HepG2 (cell line): ENCODE measurements at regions not wholly inside any gene's neighbourhood (a gene's known extent, or its start where the extent isn't known, plus 50 kb on each side); places are given as distances from the start of the nearest gene placed in this dataset.

ENCODE experiments used
- ATF6 ChIP-seq: sonication (generic); formaldehyde crosslinking; conservative IDR thresholded peaks from 2 replicates; pipeline ENCODE4 v1.4.0; 2020; ENCODE audit warnings: missing genetic modification reagents
- BCLAF1 ChIP-seq: fragments of 450-650 bp; IDR thresholded peaks from 2 replicates; pipeline ENCODE4 v1.6.1; 2017; ENCODE audit warnings: mild to moderate bottlenecking
- HBP1 ChIP-seq: IDR thresholded peaks from 2 replicates; pipeline ENCODE4 v1.6.1; 2016; ENCODE audit warnings: low read depth, control low read depth
- KDM2A ChIP-seq: sonication (generic); formaldehyde crosslinking; IDR thresholded peaks from 2 replicates; pipeline ENCODE4 v1.4.0; 2020; ENCODE audit warnings: low read depth, missing genetic modification reagents, borderline replicate concordance
- KLF16 ChIP-seq, 2 experiments: sonication (generic) in 1 of 2; formaldehyde crosslinking in 1 of 2; IDR thresholded peaks; 2 replicates each; pipeline versions ENCODE4 v1.6.1 to v1.8.0; 2016 to 2023; ENCODE audit warnings: missing genetic modification reagents in 2 of 2, missing compliant biosample characterization in 1 of 2
- NFYB ChIP-seq: sonication (generic); formaldehyde crosslinking; IDR thresholded peaks from 2 replicates; pipeline ENCODE4 v1.4.0; 2020; ENCODE audit warnings: missing genetic modification reagents
- SMARCC2 ChIP-seq: fragments of 450-650 bp; IDR thresholded peaks from 2 replicates; pipeline ENCODE4 v1.6.1; 2017; ENCODE audit warnings: antibody characterized with exemption, mild to moderate bottlenecking
- SP1 ChIP-seq, 2 experiments: fragments of 450-650 bp in 1 of 2; sonication (generic) in 1 of 2; formaldehyde crosslinking in 1 of 2; IDR thresholded peaks; 2 replicates each; pipeline versions ENCODE4 v1.4.0 to v1.6.1; 2016 to 2020; ENCODE audit warnings: missing genetic modification reagents in 1 of 2
- SPEN ChIP-seq: sonication (generic); formaldehyde crosslinking; IDR thresholded peaks from 2 replicates; pipeline ENCODE4 v1.5.1; 2020; ENCODE audit warnings: low read depth, mild to moderate bottlenecking, missing genetic modification reagents
- SRF ChIP-seq: IDR thresholded peaks from 2 replicates; pipeline ENCODE4 v1.6.1; 2011; ENCODE audit warnings: mild to moderate bottlenecking, low read depth, low read length, moderate library complexity
- ZBTB10 ChIP-seq: sonication (generic); formaldehyde crosslinking; IDR thresholded peaks from 2 replicates; pipeline ENCODE4 v1.4.0; 2020; ENCODE audit warnings: missing genetic modification reagents, borderline replicate concordance
- ZNF652 ChIP-seq: IDR thresholded peaks from 2 replicates; pipeline ENCODE4 v1.6.1; 2016; ENCODE audit warnings: low read depth, borderline replicate concordance
- TF ChIP-seq, protein P1 (sequence below): sonication (generic); formaldehyde crosslinking; IDR thresholded peaks from 2 replicates; pipeline ENCODE4 v1.4.0; 2020; ENCODE audit warnings: missing genetic modification reagents, borderline replicate concordance
- TF ChIP-seq, protein P2 (sequence below), 2 experiments: fragments of 450-650 bp in 1 of 2; sonication (generic) in 1 of 2; formaldehyde crosslinking; IDR thresholded peaks; 2 replicates each; pipeline versions ENCODE4 v1.5.0 to v1.8.0; 2020 to 2022; ENCODE audit warnings: mild to moderate bottlenecking in 1 of 2, missing genetic modification reagents in 1 of 2

DNA sequence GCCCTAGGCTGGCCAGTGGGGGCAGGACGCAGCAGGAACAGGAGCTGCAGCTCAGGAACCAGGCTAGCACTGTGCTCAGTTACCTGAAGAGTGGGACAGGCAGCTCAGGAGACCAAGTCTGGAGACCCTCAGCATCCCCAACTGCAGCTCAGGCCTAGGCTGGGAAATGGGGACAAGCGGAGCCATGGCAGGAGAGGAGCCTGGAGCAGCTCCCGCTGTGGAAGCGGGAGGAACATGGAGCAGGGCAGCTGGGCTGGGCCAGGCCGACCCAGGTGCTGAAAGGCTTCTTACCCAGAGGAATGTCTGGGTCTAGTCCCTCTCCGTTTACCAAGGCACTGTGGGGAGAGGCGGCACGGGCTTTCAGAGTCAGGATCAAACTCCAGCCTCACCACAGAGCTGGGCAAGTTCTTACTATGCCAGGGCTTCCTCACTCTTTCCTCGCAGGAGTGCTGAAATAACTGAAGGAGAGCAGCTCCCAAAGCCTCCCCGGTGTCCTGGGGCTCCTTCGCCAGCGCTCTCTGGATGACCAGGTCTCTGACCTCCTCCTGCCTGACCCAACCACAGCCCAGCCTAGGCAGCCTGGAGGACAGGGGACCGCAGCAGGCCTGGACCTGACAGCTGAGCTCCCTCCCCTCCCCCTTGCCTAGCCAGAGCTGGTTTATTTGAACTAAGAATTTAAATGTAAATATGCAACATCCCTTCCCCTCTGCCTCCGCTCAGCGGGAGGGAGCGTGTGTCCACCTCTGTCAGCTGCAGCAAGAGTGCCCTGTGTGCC is 247.8 kb upstream of the SIX2 start (continued):
- no peak for TF ChIP-seq HBP1 (CRISPR knock-in tag)
- TF ChIP-seq ZBTB10 (CRISPR knock-in tag): no peak
- TF ChIP-seq BCLAF1: no peak
- peak; percentile 60; the same call in 1 of the 2 replicates for TF ChIP-seq ZNF652 (CRISPR knock-in tag)
- TF ChIP-seq SP1 (IDR thresholded peaks at IDR 0.05): no peak
- TF ChIP-seq SP1 (CRISPR knock-in tag; IDR thresholded peaks at IDR 0.05): no peak
- TF ChIP-seq, protein P1, sequence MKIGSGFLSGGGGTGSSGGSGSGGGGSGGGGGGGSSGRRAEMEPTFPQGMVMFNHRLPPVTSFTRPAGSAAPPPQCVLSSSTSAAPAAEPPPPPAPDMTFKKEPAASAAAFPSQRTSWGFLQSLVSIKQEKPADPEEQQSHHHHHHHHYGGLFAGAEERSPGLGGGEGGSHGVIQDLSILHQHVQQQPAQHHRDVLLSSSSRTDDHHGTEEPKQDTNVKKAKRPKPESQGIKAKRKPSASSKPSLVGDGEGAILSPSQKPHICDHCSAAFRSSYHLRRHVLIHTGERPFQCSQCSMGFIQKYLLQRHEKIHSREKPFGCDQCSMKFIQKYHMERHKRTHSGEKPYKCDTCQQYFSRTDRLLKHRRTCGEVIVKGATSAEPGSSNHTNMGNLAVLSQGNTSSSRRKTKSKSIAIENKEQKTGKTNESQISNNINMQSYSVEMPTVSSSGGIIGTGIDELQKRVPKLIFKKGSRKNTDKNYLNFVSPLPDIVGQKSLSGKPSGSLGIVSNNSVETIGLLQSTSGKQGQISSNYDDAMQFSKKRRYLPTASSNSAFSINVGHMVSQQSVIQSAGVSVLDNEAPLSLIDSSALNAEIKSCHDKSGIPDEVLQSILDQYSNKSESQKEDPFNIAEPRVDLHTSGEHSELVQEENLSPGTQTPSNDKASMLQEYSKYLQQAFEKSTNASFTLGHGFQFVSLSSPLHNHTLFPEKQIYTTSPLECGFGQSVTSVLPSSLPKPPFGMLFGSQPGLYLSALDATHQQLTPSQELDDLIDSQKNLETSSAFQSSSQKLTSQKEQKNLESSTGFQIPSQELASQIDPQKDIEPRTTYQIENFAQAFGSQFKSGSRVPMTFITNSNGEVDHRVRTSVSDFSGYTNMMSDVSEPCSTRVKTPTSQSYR (CRISPR knock-in tag): peak; percentile 97
- TF ChIP-seq, protein P2, sequence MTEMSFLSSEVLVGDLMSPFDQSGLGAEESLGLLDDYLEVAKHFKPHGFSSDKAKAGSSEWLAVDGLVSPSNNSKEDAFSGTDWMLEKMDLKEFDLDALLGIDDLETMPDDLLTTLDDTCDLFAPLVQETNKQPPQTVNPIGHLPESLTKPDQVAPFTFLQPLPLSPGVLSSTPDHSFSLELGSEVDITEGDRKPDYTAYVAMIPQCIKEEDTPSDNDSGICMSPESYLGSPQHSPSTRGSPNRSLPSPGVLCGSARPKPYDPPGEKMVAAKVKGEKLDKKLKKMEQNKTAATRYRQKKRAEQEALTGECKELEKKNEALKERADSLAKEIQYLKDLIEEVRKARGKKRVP (CRISPR knock-in tag; IDR thresholded peaks at IDR 0.05): no peak; a peak in 1 of 4 replicates
- no peak for TF ChIP-seq SPEN
- peak; percentile 46; the same call in 1 of the 2 replicates for TF ChIP-seq KDM2A
- TF ChIP-seq SMARCC2: no peak
- TF ChIP-seq KLF16 (CRISPR knock-in tag; IDR thresholded peaks at IDR 0.05): peak in 1 of 2 experiments; percentile 75; a peak in 2 of 4 replicates
- TF ChIP-seq ATF6 (CRISPR knock-in tag): no peak; the same call in 1 of the 2 replicates
- TF ChIP-seq SRF: no peak
- TF ChIP-seq NFYB (CRISPR knock-in tag): no peak
